Testis (tissue), 2 donors: ENCODE measurements at regions not wholly inside any gene's neighbourhood (a gene's known extent, or its start where the extent isn't known, plus 50 kb on each side); places are given as distances from the start of the nearest gene placed in this dataset.

ENCODE experiments used
- CTCF ChIP-seq, 3 experiments: fragments of 450-650 bp in 2 of 3; fragments of 200-600 bp in 1 of 3; sonication (generic) in 1 of 3; IDR thresholded peaks; one replicate each; pipeline ENCODE4 v1.5.1; 2016 to 2019; ENCODE audit warnings: antibody characterized with exemption in 3 of 3, mild to moderate bottlenecking in 2 of 3, moderate library complexity in 1 of 3
- POLR2A ChIP-seq: fragments of 450-650 bp; IDR thresholded peaks from one replicate; pipeline ENCODE4 v1.6.1; 2017; ENCODE audit warnings: antibody characterized with exemption, mild to moderate bottlenecking, moderate library complexity

- TF ChIP-seq CTCF (IDR thresholded peaks at IDR 0.05) (no peak), POLR2A (no peak)
Measured at GRCh38 chr12:20309504-20310148, 58.7 kb upstream of the PDE3A start.
